OCI-LY1 (cell line): ENCODE measurements at regions not wholly inside any gene's neighbourhood (a gene's known extent, or its start where the extent isn't known, plus 50 kb on each side); places are given as distances from the start of the nearest gene placed in this dataset.

ENCODE experiments used
- H2AFZ ChIP-seq: fragments of 200-600 bp; sonication (generic), shearing (Covaris generic); 2 replicates; pipeline ENCODE4 v1.6.0; 2014; ENCODE audit warnings: antibody characterized with exemption, mild to moderate bottlenecking, low read length
- H3F3A ChIP-seq: fragments of 200-600 bp; sonication (generic), shearing (Covaris generic); 2 replicates; pipeline ENCODE4 v1.6.0; 2014; ENCODE audit warnings: mild to moderate bottlenecking, antibody characterized with exemption, low read length, moderate library complexity; ENCODE audit not compliant: insufficient read depth
- H3K27ac ChIP-seq: fragments of 200-600 bp; sonication (generic); 2 replicates; pipeline ENCODE4 v1.5.1; 2014; ENCODE audit warnings: low read length, mixed run types, mild to moderate bottlenecking, low read depth; ENCODE audit not compliant: poor library complexity, severe bottlenecking
- H3K27me3 ChIP-seq: fragments of 200-600 bp; sonication (generic); 2 replicates; pipeline ENCODE4 v1.6.0; 2014; ENCODE audit warnings: antibody characterized with exemption, mild to moderate bottlenecking, low read length, moderate library complexity; ENCODE audit not compliant: insufficient read depth
- H3K36me3 ChIP-seq: fragments of 200-600 bp; sonication (generic); 2 replicates; pipeline ENCODE4 v1.6.1; 2014; ENCODE audit warnings: mild to moderate bottlenecking, antibody characterized with exemption, low read length, moderate library complexity, mixed read lengths; ENCODE audit not compliant: insufficient read depth
- H3K4me1 ChIP-seq: fragments of 200-600 bp; sonication (generic); 2 replicates; pipeline ENCODE4 v1.5.1; 2014; ENCODE audit warnings: mild to moderate bottlenecking, low read length, moderate library complexity; ENCODE audit not compliant: insufficient read depth, severe bottlenecking
- H3K4me2 ChIP-seq: fragments of 200-600 bp; sonication (generic), shearing (Covaris generic); 2 replicates; pipeline ENCODE4 v1.6.1; 2014; ENCODE audit warnings: low read length
- H3K4me3 ChIP-seq: fragments of 200-600 bp; sonication (generic); 2 replicates; pipeline ENCODE4 v1.5.1; 2014; ENCODE audit warnings: low read length, low read depth, mild to moderate bottlenecking, mixed read lengths; ENCODE audit not compliant: poor library complexity, severe bottlenecking
- H3K79me2 ChIP-seq: fragments of 200-600 bp; shearing (Covaris generic); 2 replicates; pipeline ENCODE4 v1.6.1; 2016; ENCODE audit warnings: mixed run types, low read length, mixed read lengths; ENCODE audit not compliant: insufficient read depth
- H3K9ac ChIP-seq: fragments of 200-600 bp; sonication (generic), shearing (Covaris generic); 2 replicates; pipeline ENCODE4 v1.6.1; 2014; ENCODE audit warnings: mild to moderate bottlenecking, low read length, mixed read lengths
- H3K9me2 ChIP-seq: fragments of 200-600 bp; sonication (generic), shearing (Covaris generic); 2 replicates; pipeline ENCODE4 v1.6.1; 2014; ENCODE audit warnings: low read depth, mild to moderate bottlenecking, low read length, mixed read lengths
- H3K9me3 ChIP-seq: fragments of 200-600 bp; shearing (Covaris generic); 2 replicates; pipeline ENCODE4 v1.6.1; 2014; ENCODE audit warnings: low read length, mixed read lengths
- H4K20me1 ChIP-seq: fragments of 200-600 bp; sonication (generic), shearing (Covaris generic); 2 replicates; pipeline ENCODE4 v1.6.0; 2016; ENCODE audit warnings: mild to moderate bottlenecking, low read length; ENCODE audit not compliant: insufficient read depth
- CTCF ChIP-seq: fragments of 200-600 bp; sonication (generic), shearing (Covaris generic); IDR thresholded peaks from 2 replicates; pipeline ENCODE4 v1.5.1; 2017; ENCODE audit warnings: mild to moderate bottlenecking, antibody characterized with exemption, low read length, moderate library complexity, mixed read lengths
- EZH2 ChIP-seq: fragments of 200-600 bp; sonication (generic), shearing (Covaris generic); IDR thresholded peaks from 2 replicates; pipeline ENCODE4 v1.8.0; 2017; ENCODE audit warnings: borderline replicate concordance, mixed run types, mild to moderate bottlenecking, antibody characterized with exemption, low read length, moderate library complexity, mixed read lengths

- no peaks in the 10 kb centered on the region for H3K4me1 ChIP-seq
- no peaks in the 10 kb centered on the region for H3F3A ChIP-seq
- no peak overlapping the region for H3K4me2 ChIP-seq
- H3K27ac ChIP-seq, result no peak overlapping the region
- H3K9me2 ChIP-seq, result no peaks in the 10 kb centered on the region
- no peak overlapping the region for H3K9ac ChIP-seq
- no peaks in the 10 kb centered on the region for H3K36me3 ChIP-seq
- no peaks in the 10 kb centered on the region for H3K27me3 ChIP-seq
- no peaks in the 10 kb centered on the region for H3K79me2 ChIP-seq
- H3K9me3 ChIP-seq, result no peaks in the 10 kb centered on the region
- no peak for TF ChIP-seq EZH2
- no peak for TF ChIP-seq CTCF
- no peaks in the 10 kb centered on the region for H4K20me1 ChIP-seq
- no peak overlapping the region for H2AFZ ChIP-seq
- no peak overlapping the region for H3K4me3 ChIP-seq
These were observed 52.3 kb upstream of the GALNT15 start for GRCh38 chr3:16122155-16122554.

GRCh38 chr3:16122661-16123060 lies 51.8 kb upstream of the GALNT15 start:
- H3K27ac ChIP-seq, result no peak overlapping the region
- H3K79me2 ChIP-seq, result no peaks in the 10 kb centered on the region
- no peak overlapping the region for H3K9ac ChIP-seq
- H3K36me3 ChIP-seq, result no peaks in the 10 kb centered on the region
- H4K20me1 ChIP-seq, result no peaks in the 10 kb centered on the region
- H3F3A ChIP-seq, result no peaks in the 10 kb centered on the region
- TF ChIP-seq CTCF, result no peak
- H3K9me3 ChIP-seq, result no peaks in the 10 kb centered on the region
- no peaks in the 10 kb centered on the region for H3K27me3 ChIP-seq
- H3K4me1 ChIP-seq, result no peaks in the 10 kb centered on the region
- no peak overlapping the region for H3K4me3 ChIP-seq
- no peaks in the 10 kb centered on the region for H3K9me2 ChIP-seq
- no peak overlapping the region for H2AFZ ChIP-seq
- no peak overlapping the region for H3K4me2 ChIP-seq

- H3K79me2 ChIP-seq, result no peaks in the 10 kb centered on the region
- TF ChIP-seq CTCF (no peak), EZH2 (no peak)
- no peak overlapping the region for H2AFZ ChIP-seq
- H3K9ac ChIP-seq, result no peak overlapping the region
- no peaks in the 10 kb centered on the region for H3K9me2 ChIP-seq
- H3K9me3 ChIP-seq, result no peaks in the 10 kb centered on the region
- no peak overlapping the region for H3K4me2 ChIP-seq
- no peaks in the 10 kb centered on the region for H3K36me3 ChIP-seq
- no peaks in the 10 kb centered on the region for H4K20me1 ChIP-seq
- H3F3A ChIP-seq, result no peaks in the 10 kb centered on the region
- no peak overlapping the region for H3K4me3 ChIP-seq
- no peaks in the 10 kb centered on the region for H3K4me1 ChIP-seq
- H3K27me3 ChIP-seq, result no peaks in the 10 kb centered on the region
- no peak overlapping the region for H3K27ac ChIP-seq
These were observed 49.8 kb upstream of the GALNT15 start for GRCh38 chr3:16124636-16125035.
